ENCODE measurements at regions not wholly inside any gene's neighbourhood (a gene's known extent, or its start where the extent isn't known, plus 50 kb on each side); places are given as distances from the start of the nearest gene placed in this dataset.

DNA sequence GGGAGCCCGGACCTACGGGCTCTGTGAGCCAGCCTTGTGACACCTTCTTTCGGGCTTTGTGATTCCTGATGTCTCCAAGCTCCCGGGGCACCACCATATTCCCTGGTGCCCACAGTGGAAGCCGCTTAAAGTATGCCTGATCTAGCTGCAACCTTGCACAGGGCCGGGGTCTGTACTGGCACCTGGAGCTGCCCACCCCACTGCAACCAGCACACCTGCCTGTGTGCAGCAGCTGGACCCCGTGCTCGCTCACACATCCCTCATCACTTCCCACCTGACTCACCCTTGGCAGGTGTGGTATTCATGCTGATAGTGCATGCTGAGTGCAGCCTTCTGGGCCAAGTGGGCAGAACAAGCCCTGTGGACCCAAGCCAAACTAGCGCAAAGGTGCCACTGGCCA lies 1981.1 kb upstream of the PCDH20 start:
- intact Hi-C loops (cut with micrococcal nuclease) = no loop called here

DNA sequence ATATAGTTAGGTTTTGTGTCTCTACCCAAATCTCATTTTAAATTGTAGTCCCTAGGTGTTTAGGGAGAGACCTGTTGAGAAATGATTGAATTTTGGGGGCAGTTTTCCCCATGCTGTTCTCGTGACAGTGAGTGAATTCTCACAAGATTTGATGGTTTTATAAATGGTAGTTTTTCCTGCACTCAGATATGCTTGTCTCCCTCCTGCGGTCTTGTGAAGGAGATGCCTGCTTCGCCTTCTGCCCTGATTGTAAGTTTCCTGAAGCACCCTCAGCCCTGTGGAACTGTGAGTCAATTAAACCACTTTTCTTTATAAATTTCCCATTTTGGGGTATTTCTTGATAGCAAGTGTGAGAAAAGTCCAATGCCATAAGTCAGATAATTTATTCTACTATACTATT lies 1977.5 kb upstream of the PCDH20 start:
- intact Hi-C loops (cut with micrococcal nuclease) = no loop called here

- intact Hi-C loops (cut with micrococcal nuclease) = no loop called here
These were observed 1974.1 kb upstream of the PCDH20 start for GRCh38 chr13:63389756-63390155.

GRCh38 chr13:63381078-63381859 lies 1965.6 kb upstream of the PCDH20 start:
- intact Hi-C loops (cut with micrococcal nuclease) = no loop called here

DNA sequence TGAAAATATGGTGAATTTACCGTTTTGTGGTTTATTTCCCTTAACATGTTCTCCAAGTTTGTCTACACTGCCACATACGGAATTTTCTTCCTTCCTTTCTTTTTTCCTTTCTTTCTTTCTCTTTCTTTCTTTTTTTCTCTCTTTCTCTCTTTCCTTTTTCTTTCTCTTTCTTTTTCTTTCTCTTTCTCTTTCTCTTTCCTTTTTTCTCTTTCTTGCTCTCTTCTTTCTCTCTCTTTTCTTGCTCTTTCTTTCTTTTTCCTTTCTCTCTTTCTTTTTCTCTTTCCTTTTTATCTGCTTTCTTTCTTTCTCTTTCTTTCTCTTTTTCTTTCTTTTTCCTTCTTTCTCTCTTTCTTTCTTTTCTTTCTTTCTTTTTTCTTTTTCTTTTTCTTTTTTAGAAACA lies 1962.3 kb upstream of the PCDH20 start:
- intact Hi-C loops (cut with micrococcal nuclease) = no loop called here

DNA sequence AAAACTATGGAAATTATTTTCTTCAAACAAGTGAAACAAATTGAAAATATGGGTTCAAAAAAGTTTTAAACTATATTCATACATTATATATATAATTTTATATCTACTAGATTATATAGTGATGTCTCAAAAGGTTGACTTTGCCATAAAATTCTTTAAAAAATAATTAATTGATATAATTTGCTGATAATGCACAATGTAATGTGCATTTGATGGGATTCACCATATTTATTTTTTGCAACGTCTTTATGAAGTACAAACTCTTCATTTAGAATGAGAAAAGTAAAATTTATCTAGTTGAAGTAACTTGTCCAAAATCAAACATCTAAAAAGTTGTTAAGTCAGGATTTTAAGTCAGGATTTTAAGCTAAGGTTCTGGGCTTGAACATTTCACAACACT lies 1954.5 kb upstream of the PCDH20 start:
- intact Hi-C loops (cut with micrococcal nuclease) = no loop called here

DNA sequence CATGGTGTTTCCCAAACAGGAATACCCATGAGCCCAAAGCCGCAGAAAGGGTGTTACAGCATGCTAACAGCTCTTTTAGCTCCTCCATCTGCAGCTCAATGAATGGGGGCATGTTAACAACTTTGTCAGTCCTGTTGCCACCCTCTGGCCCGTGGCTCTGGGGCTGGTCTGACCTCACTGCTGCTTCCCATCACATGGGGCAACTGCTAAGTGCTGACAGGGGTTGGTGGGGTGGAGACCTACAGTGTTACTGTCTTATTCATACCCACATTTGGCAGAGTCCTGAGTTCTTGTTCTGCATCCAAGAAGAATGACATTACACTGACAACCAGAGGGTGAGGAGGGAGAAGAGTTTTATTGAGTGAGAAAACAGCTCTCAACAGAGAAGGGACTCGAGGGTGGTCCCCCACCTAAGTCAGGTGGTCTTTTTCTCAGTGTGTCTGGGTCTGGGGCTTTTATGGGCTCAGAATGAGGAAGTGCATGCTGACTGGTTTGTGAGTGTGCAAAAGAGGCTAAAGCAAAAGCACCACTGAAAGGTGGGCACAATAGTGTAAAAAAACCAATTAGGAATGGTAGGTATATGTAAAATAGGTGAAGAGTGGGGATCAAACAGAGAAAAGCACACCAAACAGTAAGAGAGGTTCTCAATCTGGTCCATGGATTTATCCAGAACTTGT lies 1952.0 kb upstream of the PCDH20 start:
- intact Hi-C loops (cut with micrococcal nuclease) = no loop called here

- intact Hi-C loops (cut with micrococcal nuclease) = no loop called here
These were observed 1948.5 kb upstream of the PCDH20 start for GRCh38 chr13:63364159-63364558.

- intact Hi-C loops (cut with micrococcal nuclease) = no loop called here
These were observed 1935.9 kb upstream of the PCDH20 start for GRCh38 chr13:63351533-63351932.

- intact Hi-C loops (cut with micrococcal nuclease) = no loop called here
These were observed 1935.4 kb upstream of the PCDH20 start for GRCh38 chr13:63351081-63351480.

DNA sequence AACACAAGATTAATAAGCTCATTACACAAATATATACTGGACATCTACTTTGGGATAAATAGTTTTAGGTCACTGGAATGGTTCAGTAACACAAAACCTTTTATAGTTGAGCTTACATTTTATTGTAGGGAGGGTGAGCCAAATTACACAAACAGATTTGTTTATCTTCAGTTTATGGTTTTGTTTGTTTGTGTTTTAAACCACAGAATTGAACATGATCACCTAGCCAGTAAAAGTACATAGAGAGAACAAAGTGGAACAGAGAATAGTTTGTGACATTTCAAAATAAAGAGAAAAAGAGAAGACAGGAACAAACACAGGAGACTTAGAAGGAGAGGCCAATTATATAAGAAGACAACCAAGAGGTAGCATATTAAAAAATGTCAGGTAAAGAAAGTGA lies 1930.2 kb upstream of the PCDH20 start:
- intact Hi-C loops (cut with micrococcal nuclease) = no loop called here

GRCh38 chr13:63344711-63345110 lies 1929.1 kb upstream of the PCDH20 start:
- intact Hi-C loops (cut with micrococcal nuclease) = no loop called here

DNA sequence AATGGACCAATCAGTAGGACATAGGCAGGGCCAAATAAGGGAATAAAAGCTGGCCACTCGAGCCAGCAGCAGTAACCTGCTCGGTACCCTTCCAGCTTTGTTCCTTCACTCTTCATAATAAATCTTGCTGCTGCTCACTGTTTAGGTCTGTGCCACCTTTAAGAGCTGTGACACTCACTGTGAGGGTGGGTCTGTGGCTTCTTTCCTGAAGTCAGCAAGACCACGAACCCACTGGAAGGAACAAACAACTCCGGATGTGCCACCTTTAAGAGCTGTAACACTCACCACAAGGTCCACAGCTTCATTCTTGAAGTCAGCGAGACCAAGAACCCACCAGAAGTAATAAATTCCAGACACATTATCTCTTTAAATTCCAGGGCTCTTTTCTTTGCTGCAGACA lies 1922.3 kb upstream of the PCDH20 start:
- intact Hi-C loops (cut with micrococcal nuclease) = no loop called here

DNA sequence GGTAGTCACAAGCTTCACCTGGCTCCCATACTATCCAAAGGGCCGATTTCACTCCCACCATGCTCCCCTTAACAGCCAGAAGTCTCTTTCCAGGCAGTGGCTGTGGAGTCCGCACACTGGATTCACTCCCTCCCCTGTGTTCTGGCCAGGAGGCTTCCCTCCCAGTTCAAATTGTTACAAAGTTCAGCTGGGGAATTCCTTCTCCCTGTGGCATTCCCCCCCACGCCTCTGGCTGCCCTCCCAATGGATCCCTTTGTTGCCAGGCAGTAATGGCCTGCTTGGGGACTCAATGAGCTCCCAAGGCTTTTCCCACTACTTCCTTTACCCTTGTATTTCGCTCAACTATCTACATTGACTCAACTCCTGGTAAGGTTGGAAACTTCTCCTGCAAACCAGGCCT lies 1921.4 kb upstream of the PCDH20 start:
- intact Hi-C loops (cut with micrococcal nuclease) = no loop called here

GRCh38 chr13:63336549-63336948 lies 1920.9 kb upstream of the PCDH20 start:
- intact Hi-C loops (cut with micrococcal nuclease) = no loop called here

- intact Hi-C loops (cut with micrococcal nuclease) = no loop called here
These were observed 1911.9 kb upstream of the PCDH20 start for GRCh38 chr13:63327584-63327983.

DNA sequence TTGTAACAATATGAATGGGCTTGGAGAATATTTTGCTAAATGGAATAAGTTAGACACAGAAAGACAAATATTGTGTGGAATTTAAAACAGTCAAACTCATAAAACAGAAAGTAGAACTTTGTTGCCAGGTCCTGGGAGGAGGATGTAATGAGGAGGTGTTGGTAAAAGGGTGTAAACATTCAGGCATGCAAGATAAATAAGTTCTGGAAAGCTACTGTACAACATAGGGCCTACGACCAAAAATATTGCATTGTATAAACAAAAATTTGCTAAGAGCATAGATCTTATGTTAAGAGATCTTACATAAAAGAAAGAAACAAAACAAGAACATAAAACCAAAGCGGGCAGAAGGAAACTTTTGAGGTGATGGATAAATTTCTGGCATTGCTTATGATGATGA lies 1907.8 kb upstream of the PCDH20 start:
- intact Hi-C loops (cut with micrococcal nuclease) = no loop called here

DNA sequence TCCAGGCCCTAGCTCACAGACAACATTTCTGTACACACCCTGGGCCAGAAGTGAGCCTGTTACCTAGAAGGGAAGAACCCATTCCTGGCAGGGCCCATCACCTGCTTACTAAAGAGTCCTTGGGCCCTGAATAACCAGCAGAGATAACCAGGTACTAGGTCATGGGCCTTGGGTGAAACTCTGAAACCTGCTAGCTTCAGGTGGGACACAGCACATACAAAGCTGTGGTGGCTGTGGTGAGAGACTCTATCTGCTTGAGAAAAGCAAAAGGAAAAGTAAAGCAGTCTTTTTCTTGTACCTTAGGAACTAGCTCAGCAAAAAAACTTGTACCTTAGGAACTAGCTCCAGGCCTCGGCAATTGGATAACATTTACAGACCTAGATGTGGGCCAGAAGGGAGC lies 1895.9 kb upstream of the PCDH20 start:
- intact Hi-C loops (cut with micrococcal nuclease) = no loop called here

GRCh38 chr13:63308549-63309165 lies 1893.0 kb upstream of the PCDH20 start:
- intact Hi-C loops (cut with micrococcal nuclease) = no loop called here

GRCh38 chr13:63307228-63307627 lies 1891.6 kb upstream of the PCDH20 start:
- intact Hi-C loops (cut with micrococcal nuclease) = no loop called here

- intact Hi-C loops (cut with micrococcal nuclease) = no loop called here
These were observed 1890.0 kb upstream of the PCDH20 start for GRCh38 chr13:63305641-63306133.

DNA sequence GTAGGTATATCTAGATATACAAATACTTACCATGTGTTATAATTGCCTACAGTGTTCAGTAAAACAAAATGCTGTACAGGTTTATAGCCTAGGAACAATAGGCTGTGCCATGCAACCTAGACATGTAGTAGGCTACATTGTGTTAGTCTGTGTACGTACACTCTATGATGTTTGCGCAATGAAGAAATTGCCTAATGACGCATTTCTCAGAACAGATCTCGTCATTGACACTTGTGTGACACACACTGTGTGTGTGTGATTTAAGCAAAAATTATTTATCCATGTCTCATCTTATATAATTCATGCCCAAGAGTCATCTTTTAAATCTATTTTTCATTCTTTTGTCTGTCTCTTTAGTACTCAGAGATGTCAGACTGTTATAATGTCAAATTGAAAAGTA lies 1888.8 kb upstream of the PCDH20 start:
- intact Hi-C loops (cut with micrococcal nuclease) = no loop called here

Data from T-helper 1 cell treated with Interleukin-12 subunit alpha and Interleukin-12 subunit beta and Interleukin-4 antibody, amounts not matched to agents 30 ng/mL and 1 ng/mL, for 36 hours (primary cell).